Retinal pigment epithelial cell (primary cell): ENCODE measurements at regions not wholly inside any gene's neighbourhood (a gene's known extent, or its start where the extent isn't known, plus 50 kb on each side); places are given as distances from the start of the nearest gene placed in this dataset.

Source experiments
- DNase-seq: peaks from one replicate; pipeline ENCODE4 v3.0.0-alpha.2; 2010; ENCODE audit warnings: low read depth
- H3K4me3 ChIP-seq: 2 replicates; pipeline ENCODE4 v1.5.1; 2011; ENCODE audit warnings: mild to moderate bottlenecking, low read length, control low read depth, moderate library complexity
- CTCF ChIP-seq: conservative IDR thresholded peaks from 2 replicates; pipeline ENCODE4 v1.5.1; 2011; ENCODE audit warnings: low read depth, low read length, control low read depth, inconsistent platforms

DNA sequence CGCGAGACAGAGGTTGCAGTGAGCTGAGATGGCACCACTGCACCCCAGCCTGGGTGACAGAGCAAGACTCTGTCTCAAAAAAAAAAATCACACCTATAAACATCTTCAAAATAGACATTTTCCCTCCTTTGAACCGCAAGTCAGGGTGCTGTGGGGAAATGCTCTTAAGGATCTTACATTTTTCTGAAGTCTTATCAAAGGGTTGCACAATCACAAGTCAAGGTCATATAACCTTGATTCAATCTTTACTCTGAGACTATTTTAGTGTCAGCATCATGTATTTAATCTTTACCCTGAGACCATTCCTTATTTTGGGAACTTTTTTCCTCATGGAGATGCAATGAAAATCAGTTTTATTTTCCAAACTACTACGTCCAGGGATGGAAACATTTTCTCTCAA, 62.8 kb upstream of the RANBP3L start:
- no peak overlapping the region for H3K4me3 ChIP-seq
- TF ChIP-seq CTCF, result no peak
- no peak for DNase-seq

- DNase-seq, result no peak
- no peak overlapping the region for H3K4me3 ChIP-seq
- TF ChIP-seq CTCF, result no peak
Measured at GRCh38 chr5:36365896-36366295, 64.2 kb upstream of the RANBP3L start.

DNA sequence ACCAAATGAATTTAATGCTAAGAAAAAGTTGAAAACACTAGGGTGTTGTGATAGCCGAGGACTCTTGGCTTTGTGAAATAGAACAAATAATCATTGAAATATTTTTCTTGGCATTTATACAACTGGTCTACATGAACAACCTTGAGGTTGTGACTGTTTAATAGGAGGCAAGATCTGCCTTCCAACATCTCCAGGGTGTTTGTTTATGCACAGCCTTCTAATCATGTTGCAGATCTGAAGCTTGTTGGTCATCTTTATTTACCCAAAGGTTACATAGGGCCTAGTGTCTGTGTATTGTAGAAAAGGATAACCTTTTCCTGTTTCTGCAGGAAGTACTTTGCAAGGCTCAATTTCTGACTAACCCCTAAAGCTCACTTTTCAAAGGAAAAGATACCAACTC, 65.2 kb upstream of the RANBP3L start:
- TF ChIP-seq CTCF, result no peak
- DNase-seq, result no peak
- H3K4me3 ChIP-seq, result no peak overlapping the region

DNA sequence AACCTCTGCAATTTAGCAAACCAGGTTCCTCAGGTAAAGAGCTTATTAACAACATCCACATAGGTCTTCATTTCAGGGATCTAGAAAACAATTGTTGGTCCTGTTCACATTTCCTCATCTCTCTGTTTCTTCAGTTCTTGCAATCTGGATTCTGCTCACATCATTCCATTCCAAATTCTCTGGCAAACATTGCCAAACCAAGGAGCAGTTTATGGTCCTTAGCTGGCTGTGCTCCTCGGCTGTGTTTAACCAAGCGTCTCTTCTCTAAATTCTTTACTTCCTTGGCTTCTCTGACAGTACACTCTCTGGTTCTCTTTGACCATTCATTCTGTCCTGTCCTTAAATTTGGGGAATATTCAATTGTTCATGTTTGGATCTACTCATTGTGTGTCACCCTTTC, 65.8 kb upstream of the RANBP3L start:
- DNase-seq, result no peak
- no peak for TF ChIP-seq CTCF

DNA sequence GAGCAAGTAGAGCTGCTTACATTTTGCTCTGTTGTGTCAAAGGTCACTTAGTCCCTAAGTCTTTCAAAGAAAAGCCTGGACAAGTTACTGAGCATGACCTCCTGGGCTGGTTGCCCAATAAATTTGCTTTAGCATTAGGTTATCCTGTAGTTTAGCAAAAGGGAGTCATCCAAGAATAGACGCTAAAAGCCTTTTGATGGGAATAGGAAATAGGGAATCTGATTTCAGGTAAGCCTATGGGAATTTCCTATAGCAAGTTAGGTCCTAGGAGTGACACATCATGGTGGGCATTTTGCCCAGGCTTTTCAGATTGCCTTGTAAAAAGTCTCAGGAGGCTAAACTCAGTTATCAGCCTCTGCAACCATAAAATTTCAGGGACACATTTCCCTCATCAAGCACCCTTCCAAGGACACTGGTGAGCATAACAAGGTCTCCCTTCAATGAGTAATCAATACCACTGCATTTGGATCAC, 67.6 kb upstream of the RANBP3L start:
- TF ChIP-seq CTCF, result no peak
- no peak overlapping the region for H3K4me3 ChIP-seq
- DNase-seq, result no peak

More for the DNA sequence above, 65.8 kb upstream of the RANBP3L start:
- no peak overlapping the region for H3K4me3 ChIP-seq

- no peak overlapping the region for H3K4me3 ChIP-seq
- DNase-seq, result no peak
- no peak for TF ChIP-seq CTCF
Measured at GRCh38 chr5:36370073-36370472, 68.4 kb upstream of the RANBP3L start.

DNA sequence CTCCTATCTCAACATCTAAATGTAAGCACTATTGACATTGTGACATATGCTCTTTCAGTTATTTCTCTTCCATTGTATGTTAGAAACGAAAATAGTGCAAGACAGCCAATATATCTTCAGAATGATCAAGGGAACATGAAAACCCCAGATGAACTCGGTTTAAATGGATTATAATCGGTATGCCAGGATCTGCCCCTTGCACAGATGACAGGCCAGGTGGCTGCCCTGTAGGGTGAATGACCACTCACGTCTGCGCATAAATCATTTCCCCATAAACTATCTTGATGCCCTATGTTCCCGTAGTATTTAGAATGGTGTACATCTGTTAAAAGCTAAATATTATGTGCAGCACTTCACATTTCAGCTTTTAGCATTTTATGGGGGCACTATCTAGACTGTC, 69.7 kb upstream of the RANBP3L start:
- no peak for TF ChIP-seq CTCF
- no peak for DNase-seq
- H3K4me3 ChIP-seq, result no peak overlapping the region
